HG03342 (cell line): ENCODE measurements at regions not wholly inside any gene's neighbourhood (a gene's known extent, or its start where the extent isn't known, plus 50 kb on each side); places are given as distances from the start of the nearest gene placed in this dataset.

Experiments used
- ATAC-seq: cut with Tn5 transposase; IDR thresholded peaks from one replicate; pipeline ENCODE4 v1.9.1; 2021; ENCODE audit warnings: mild to moderate bottlenecking, moderate library complexity; ENCODE audit not compliant: unreplicated experiment

GRCh38 chr2:19785867-19786266 lies 115.9 kb downstream of the TTC32 start:
- no peak for ATAC-seq

GRCh38 chr2:19785447-19785846 lies 116.3 kb downstream of the TTC32 start:
- no peak for ATAC-seq

- ATAC-seq: no peak
These were observed 117.3 kb downstream of the TTC32 start for GRCh38 chr2:19784456-19784855.

GRCh38 chr2:19783935-19784334 lies 117.8 kb downstream of the TTC32 start:
- no peak for ATAC-seq

GRCh38 chr2:19776941-19777514 lies 124.8 kb downstream of the TTC32 start:
- ATAC-seq: no peak

GRCh38 chr2:19775838-19776237 lies 125.9 kb downstream of the TTC32 start:
- no peak for ATAC-seq

- no peak for ATAC-seq
These were observed 126.5 kb downstream of the TTC32 start for GRCh38 chr2:19775315-19775714.

- ATAC-seq: no peak
These were observed 127.0 kb downstream of the TTC32 start for GRCh38 chr2:19774805-19775176.

GRCh38 chr2:19772981-19773380 lies 128.8 kb downstream of the TTC32 start:
- ATAC-seq: no peak

- no peak for ATAC-seq
These were observed 132.3 kb downstream of the TTC32 start for GRCh38 chr2:19769513-19769912.

- no peak for ATAC-seq
These were observed 133.9 kb downstream of the TTC32 start for GRCh38 chr2:19767899-19768298.

GRCh38 chr2:19764998-19765397 lies 136.8 kb downstream of the TTC32 start:
- no peak for ATAC-seq

- ATAC-seq: no peak
These were observed 138.1 kb downstream of the TTC32 start for GRCh38 chr2:19763731-19764130.

- no peak for ATAC-seq
These were observed 138.7 kb downstream of the TTC32 start for GRCh38 chr2:19762959-19763605.

GRCh38 chr2:19762142-19762541 lies 139.6 kb downstream of the TTC32 start:
- ATAC-seq: no peak

GRCh38 chr2:19759880-19760279 lies 141.9 kb downstream of the TTC32 start:
- ATAC-seq: no peak

GRCh38 chr2:19758658-19759057 lies 143.1 kb downstream of the TTC32 start:
- ATAC-seq: no peak

GRCh38 chr2:19757586-19757985 lies 144.2 kb downstream of the TTC32 start:
- ATAC-seq: no peak

GRCh38 chr2:19754907-19755306 lies 146.9 kb downstream of the TTC32 start:
- no peak for ATAC-seq

- ATAC-seq: no peak
These were observed 148.0 kb downstream of the TTC32 start for GRCh38 chr2:19753818-19754217.

GRCh38 chr2:19753314-19753713 lies 148.5 kb downstream of the TTC32 start:
- ATAC-seq: no peak

GRCh38 chr2:19752500-19752899 lies 149.3 kb downstream of the TTC32 start:
- no peak for ATAC-seq

- ATAC-seq: no peak
These were observed 150.2 kb downstream of the TTC32 start for GRCh38 chr2:19751631-19752030.
